ENCODE measurements at regions not wholly inside any gene's neighbourhood (a gene's known extent, or its start where the extent isn't known, plus 50 kb on each side); places are given as distances from the start of the nearest gene placed in this dataset.

GRCh38 chr22:49643998-49644397 lies 183.7 kb downstream of the BRD1 start:
- Histone ChIP-seq H4K91ac (ENCODE audit: low read depth, low read length, poor library complexity) (no peak overlapping the region), H3K4ac (ENCODE audit: low read length) (peak overlapping the region; percentile 23), H3K27me3 (ENCODE audit: control insufficient read depth in 3 of 3, insufficient read depth in 3 of 3, low read depth in 1 of 3, low read length in 3 of 3) (peaks cover 0 to 2% (median 0%) of the 10 kb centered on the region in 3 experiments), H3K36me3 (replicated peaks in 1 of 2; ENCODE audit: control insufficient read depth in 2 of 2, insufficient read depth in 2 of 2, low read length in 2 of 2) (no peaks in the 10 kb centered on the region), H3K9ac (ENCODE audit: low read depth, low read length, poor library complexity) (no peak overlapping the region), H3K27ac (replicated peaks; ENCODE audit: low read length) (no peak overlapping the region), H2AK5ac (ENCODE audit: low read depth, low read length) (peak overlapping the region; percentile 75), H3K18ac (ENCODE audit: low read length) (peak overlapping the region; percentile 35), H3K23ac (ENCODE audit: low read depth, low read length, poor library complexity) (no peak overlapping the region), H2BK15ac (ENCODE audit: low read length) (peak overlapping the region; percentile 26), H3K9me3 (replicated peaks in 1 of 2; ENCODE audit: control insufficient read depth in 2 of 2, insufficient read depth in 1 of 2, low read depth in 1 of 2, low read length in 2 of 2) (peaks cover 0 to 3% of the 10 kb centered on the region in 2 donors), H3K4me1 (ENCODE audit: control insufficient read depth in 2 of 2, insufficient read depth in 1 of 2, low read depth in 1 of 2, low read length in 2 of 2) (no peaks in the 10 kb centered on the region), H3K4me2 (ENCODE audit: insufficient read depth, low read length, poor library complexity, severe bottlenecking) (no peak overlapping the region), H3K79me1 (ENCODE audit: low read depth, low read length) (peaks cover 1% of the 10 kb centered on the region), H2BK5ac (ENCODE audit: low read length) (no peak overlapping the region), H2BK120ac (ENCODE audit: low read depth, low read length) (no peak overlapping the region), H2AFZ (ENCODE audit: low read length) (no peak overlapping the region), H3K4me3 (ENCODE audit: low read length in 2 of 2) (no peak overlapping the region), H3K14ac (ENCODE audit: low read length) (no peak overlapping the region), H2BK12ac (ENCODE audit: low read length) (no peak overlapping the region), H4K8ac (ENCODE audit: low read depth, low read length) (no peak overlapping the region)
- WGBS, 2 donors (ENCODE audit: extremely low coverage in 2 of 2, insufficient read length in 2 of 2, insufficient replicate concordance in 1 of 2) = no CpG with 5 or more reads among the region's 6 CpGs
- DNase-seq (ENCODE audit: low spot score) = no peak

GRCh38 chr22:49643466-49643865 lies 184.2 kb downstream of the BRD1 start:
- H3K4me3 ChIP-seq (ENCODE audit: low read length in 2 of 2) = no peak overlapping the region
- peaks cover 1% of the 10 kb centered on the region for H3K79me1 ChIP-seq (ENCODE audit: low read depth, low read length)
- no peak overlapping the region for H4K91ac ChIP-seq (ENCODE audit: low read depth, low read length, poor library complexity)
- DNase-seq (ENCODE audit: low spot score) = no peak
- H2BK120ac ChIP-seq (ENCODE audit: low read depth, low read length) = no peak overlapping the region
- H3K4ac ChIP-seq (ENCODE audit: low read length) = peak overlapping the region; percentile 58
- no peak overlapping the region for H2AFZ ChIP-seq (ENCODE audit: low read length)
- H3K14ac ChIP-seq (ENCODE audit: low read length) = no peak overlapping the region
- peak overlapping the region; percentile 65 for H3K23ac ChIP-seq (ENCODE audit: low read depth, low read length, poor library complexity)
- peak overlapping the region; percentile 26 for H2BK15ac ChIP-seq (ENCODE audit: low read length)
- peak overlapping the region; percentile 57 for H3K18ac ChIP-seq (ENCODE audit: low read length)
- no peak overlapping the region for H2BK12ac ChIP-seq (ENCODE audit: low read length)
- H3K9me3 ChIP-seq (replicated peaks in 1 of 2; ENCODE audit: control insufficient read depth in 2 of 2, insufficient read depth in 1 of 2, low read depth in 1 of 2, low read length in 2 of 2) = peaks cover 0 to 3% of the 10 kb centered on the region in 2 donors
- H3K27me3 ChIP-seq (ENCODE audit: control insufficient read depth in 3 of 3, insufficient read depth in 3 of 3, low read depth in 1 of 3, low read length in 3 of 3) = peaks cover 0 to 2% (median 0%) of the 10 kb centered on the region in 3 experiments
- H3K4me1 ChIP-seq (ENCODE audit: control insufficient read depth in 2 of 2, insufficient read depth in 1 of 2, low read depth in 1 of 2, low read length in 2 of 2) = peaks cover 0 to 1% of the 10 kb centered on the region in 2 donors
- no peak overlapping the region for H3K9ac ChIP-seq (ENCODE audit: low read depth, low read length, poor library complexity)
- H3K36me3 ChIP-seq (replicated peaks in 1 of 2; ENCODE audit: control insufficient read depth in 2 of 2, insufficient read depth in 2 of 2, low read length in 2 of 2) = no peaks in the 10 kb centered on the region
- peak overlapping the region; percentile 75 for H2AK5ac ChIP-seq (ENCODE audit: low read depth, low read length)
- H2BK5ac ChIP-seq (ENCODE audit: low read length) = peak overlapping the region; percentile 87
- H3K4me2 ChIP-seq (ENCODE audit: insufficient read depth, low read length, poor library complexity, severe bottlenecking) = no peak overlapping the region
- no CpG with 5 or more reads among the region's 16 CpGs for WGBS, 2 donors (ENCODE audit: extremely low coverage in 2 of 2, insufficient read length in 2 of 2, insufficient replicate concordance in 1 of 2)
- no peak overlapping the region for H3K27ac ChIP-seq (replicated peaks; ENCODE audit: low read length)
- H4K8ac ChIP-seq (ENCODE audit: low read depth, low read length) = no peak overlapping the region

DNA sequence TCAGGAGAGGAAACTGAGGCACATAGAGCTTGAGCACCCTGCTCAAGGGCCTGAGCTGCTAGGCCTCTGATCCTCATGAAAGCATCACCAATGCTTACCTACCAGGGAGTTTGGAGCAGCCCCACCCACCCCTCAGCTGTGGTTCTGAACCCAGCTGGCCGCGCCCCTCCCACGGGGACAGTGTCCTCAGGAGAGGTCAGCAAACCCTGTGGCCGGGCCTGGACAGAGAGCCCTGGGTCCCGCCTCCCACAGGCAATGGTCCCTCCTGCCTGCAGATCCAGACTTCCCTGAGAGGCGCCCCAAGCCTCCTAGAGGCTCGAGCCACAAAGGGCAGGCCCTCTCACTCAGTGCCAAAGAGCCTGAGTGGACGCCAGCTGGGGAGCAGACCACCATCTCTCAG lies 184.9 kb downstream of the BRD1 start:
- H4K91ac ChIP-seq (ENCODE audit: low read depth, low read length, poor library complexity) = no peak overlapping the region
- no peak overlapping the region for H3K4me3 ChIP-seq (ENCODE audit: low read length in 2 of 2)
- H3K18ac ChIP-seq (ENCODE audit: low read length) = no peak overlapping the region
- peaks cover 0 to 1% of the 10 kb centered on the region in 2 donors for H3K4me1 ChIP-seq (ENCODE audit: control insufficient read depth in 2 of 2, insufficient read depth in 1 of 2, low read depth in 1 of 2, low read length in 2 of 2)
- DNase-seq (ENCODE audit: low spot score) = no peak
- H2BK15ac ChIP-seq (ENCODE audit: low read length) = peak overlapping the region; percentile 49
- H3K4me2 ChIP-seq (ENCODE audit: insufficient read depth, low read length, poor library complexity, severe bottlenecking) = peak overlapping the region; percentile 2
- H3K9ac ChIP-seq (ENCODE audit: low read depth, low read length, poor library complexity) = no peak overlapping the region
- H3K79me1 ChIP-seq (ENCODE audit: low read depth, low read length) = peaks cover 1% of the 10 kb centered on the region
- peak overlapping the region; percentile 37 for H3K4ac ChIP-seq (ENCODE audit: low read length)
- no peak overlapping the region for H2BK5ac ChIP-seq (ENCODE audit: low read length)
- H2BK120ac ChIP-seq (ENCODE audit: low read depth, low read length) = no peak overlapping the region
- H3K23ac ChIP-seq (ENCODE audit: low read depth, low read length, poor library complexity) = peak overlapping the region; percentile 55
- H3K14ac ChIP-seq (ENCODE audit: low read length) = peak overlapping the region; percentile 71
- H3K27ac ChIP-seq (replicated peaks; ENCODE audit: low read length) = no peak overlapping the region
- H2AK5ac ChIP-seq (ENCODE audit: low read depth, low read length) = peak overlapping the region; percentile 75
- H2AFZ ChIP-seq (ENCODE audit: low read length) = no peak overlapping the region
- peaks cover 0 to 2% (median 0%) of the 10 kb centered on the region in 3 experiments for H3K27me3 ChIP-seq (ENCODE audit: control insufficient read depth in 3 of 3, insufficient read depth in 3 of 3, low read depth in 1 of 3, low read length in 3 of 3)
- H2BK12ac ChIP-seq (ENCODE audit: low read length) = no peak overlapping the region
- no peak overlapping the region for H4K8ac ChIP-seq (ENCODE audit: low read depth, low read length)
- H3K36me3 ChIP-seq (replicated peaks in 1 of 2; ENCODE audit: control insufficient read depth in 2 of 2, insufficient read depth in 2 of 2, low read length in 2 of 2) = no peaks in the 10 kb centered on the region
- WGBS, 2 donors (ENCODE audit: extremely low coverage in 2 of 2, insufficient read length in 2 of 2, insufficient replicate concordance in 1 of 2) = no CpG with 5 or more reads among the region's 8 CpGs
- peaks cover 0 to 3% of the 10 kb centered on the region in 2 donors for H3K9me3 ChIP-seq (replicated peaks in 1 of 2; ENCODE audit: control insufficient read depth in 2 of 2, insufficient read depth in 1 of 2, low read depth in 1 of 2, low read length in 2 of 2)

GRCh38 chr22:49642331-49642730 lies 185.3 kb downstream of the BRD1 start:
- Histone ChIP-seq H3K27ac (replicated peaks; ENCODE audit: low read length) (no peak overlapping the region), H3K4me3 (ENCODE audit: low read length in 2 of 2) (no peak overlapping the region), H3K4me2 (ENCODE audit: insufficient read depth, low read length, poor library complexity, severe bottlenecking) (no peak overlapping the region), H3K14ac (ENCODE audit: low read length) (peak overlapping the region; percentile 71), H2BK15ac (ENCODE audit: low read length) (peak overlapping the region; percentile 49), H3K36me3 (replicated peaks in 1 of 2; ENCODE audit: control insufficient read depth in 2 of 2, insufficient read depth in 2 of 2, low read length in 2 of 2) (no peaks in the 10 kb centered on the region), H2AFZ (ENCODE audit: low read length) (no peak overlapping the region), H3K4me1 (ENCODE audit: control insufficient read depth in 2 of 2, insufficient read depth in 1 of 2, low read depth in 1 of 2, low read length in 2 of 2) (peaks cover 0 to 1% of the 10 kb centered on the region in 2 donors), H2AK5ac (ENCODE audit: low read depth, low read length) (peak overlapping the region; percentile 75), H4K8ac (ENCODE audit: low read depth, low read length) (no peak overlapping the region), H3K79me1 (ENCODE audit: low read depth, low read length) (no peaks in the 10 kb centered on the region), H3K4ac (ENCODE audit: low read length) (peak overlapping the region; percentile 37), H3K23ac (ENCODE audit: low read depth, low read length, poor library complexity) (peak overlapping the region; percentile 55), H2BK12ac (ENCODE audit: low read length) (no peak overlapping the region), H2BK5ac (ENCODE audit: low read length) (no peak overlapping the region), H3K9me3 (replicated peaks in 1 of 2; ENCODE audit: control insufficient read depth in 2 of 2, insufficient read depth in 1 of 2, low read depth in 1 of 2, low read length in 2 of 2) (peaks cover 0 to 3% of the 10 kb centered on the region in 2 donors), H3K9ac (ENCODE audit: low read depth, low read length, poor library complexity) (no peak overlapping the region), H3K27me3 (ENCODE audit: control insufficient read depth in 3 of 3, insufficient read depth in 3 of 3, low read depth in 1 of 3, low read length in 3 of 3) (peaks cover 0 to 2% (median 0%) of the 10 kb centered on the region in 3 experiments), H3K18ac (ENCODE audit: low read length) (no peak overlapping the region), H4K91ac (ENCODE audit: low read depth, low read length, poor library complexity) (no peak overlapping the region), H2BK120ac (ENCODE audit: low read depth, low read length) (no peak overlapping the region)
- no CpG with 5 or more reads among the region's 7 CpGs for WGBS, 2 donors (ENCODE audit: extremely low coverage in 2 of 2, insufficient read length in 2 of 2, insufficient replicate concordance in 1 of 2)
- DNase-seq (ENCODE audit: low spot score) = no peak
